Neural progenitor cell (in vitro differentiated cells): ENCODE measurements at regions not wholly inside any gene's neighbourhood (a gene's known extent, or its start where the extent isn't known, plus 50 kb on each side); places are given as distances from the start of the nearest gene placed in this dataset.

Experiments
- CTCF ChIP-seq: fragments of 200-600 bp; sonication (generic); IDR thresholded peaks from 2 replicates; pipeline ENCODE4 v1.5.1; 2017; ENCODE audit warnings: antibody characterized with exemption, mild to moderate bottlenecking
- EZH2 ChIP-seq: fragments of 200-600 bp; sonication (generic); IDR thresholded peaks from 2 replicates; pipeline ENCODE4 v1.6.1; 2017; ENCODE audit warnings: antibody characterized with exemption, mild to moderate bottlenecking, moderate library complexity

- TF ChIP-seq EZH2 (no peak), CTCF (no peak)
Observed at GRCh38 chr19:30105316-30105715, 163.3 kb downstream of the URI1 start.
